Pulmonary artery endothelial cell (primary cell): ENCODE measurements at regions not wholly inside any gene's neighbourhood (a gene's known extent, or its start where the extent isn't known, plus 50 kb on each side); places are given as distances from the start of the nearest gene placed in this dataset.

Experiments
- DNase-seq: peaks from one replicate; pipeline ENCODE4 v3.0.0-alpha.2; 2011; ENCODE audit warnings: low read depth, low spot score

- DNase-seq: no peak
Observed at GRCh38 chr9:115250621-115251032, 132.7 kb upstream of the TNC start.

- DNase-seq: no peak
Observed at GRCh38 chr9:115254287-115255180, 136.6 kb upstream of the TNC start.

GRCh38 chr9:115261656-115262081 is 143.7 kb upstream of the TNC start:
- no peak for DNase-seq

- no peak for DNase-seq
Observed at GRCh38 chr9:115262477-115262876, 144.5 kb upstream of the TNC start.

- no peak for DNase-seq
Observed at GRCh38 chr9:115262952-115263351, 145.0 kb upstream of the TNC start.

- no peak for DNase-seq
Observed at GRCh38 chr9:115263371-115264075, 145.6 kb upstream of the TNC start.

GRCh38 chr9:115264313-115264712 is 146.4 kb upstream of the TNC start:
- DNase-seq: no peak

GRCh38 chr9:115267790-115268189 is 149.8 kb upstream of the TNC start:
- no peak for DNase-seq

DNA sequence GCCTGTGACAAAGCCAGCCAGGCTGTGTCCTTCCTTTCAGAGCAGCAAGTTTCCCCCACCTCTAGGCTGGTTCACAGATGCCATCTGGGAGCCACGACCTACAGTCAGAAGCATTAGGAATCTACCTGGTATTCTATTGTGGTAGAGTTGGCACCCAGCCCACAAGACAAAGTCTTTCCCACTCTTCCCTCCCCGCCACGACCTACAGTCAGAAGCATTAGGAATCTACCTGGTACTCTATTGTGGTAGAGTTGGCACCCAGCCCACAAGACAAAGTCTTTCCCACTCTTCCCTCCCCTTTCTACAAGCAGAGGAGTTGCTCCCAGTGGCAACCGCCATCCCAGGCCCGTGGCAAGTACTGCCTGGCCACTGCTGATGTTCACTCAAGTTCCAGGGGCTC is 157.8 kb upstream of the TNC start:
- no peak for DNase-seq

GRCh38 chr9:115276621-115277020 is 158.7 kb upstream of the TNC start:
- no peak for DNase-seq

GRCh38 chr9:115277301-115277700 is 159.3 kb upstream of the TNC start:
- DNase-seq: no peak

GRCh38 chr9:115278326-115279035 is 160.5 kb upstream of the TNC start:
- no peak for DNase-seq

- DNase-seq: no peak
Observed at GRCh38 chr9:115283395-115283794, 165.4 kb upstream of the TNC start.

DNA sequence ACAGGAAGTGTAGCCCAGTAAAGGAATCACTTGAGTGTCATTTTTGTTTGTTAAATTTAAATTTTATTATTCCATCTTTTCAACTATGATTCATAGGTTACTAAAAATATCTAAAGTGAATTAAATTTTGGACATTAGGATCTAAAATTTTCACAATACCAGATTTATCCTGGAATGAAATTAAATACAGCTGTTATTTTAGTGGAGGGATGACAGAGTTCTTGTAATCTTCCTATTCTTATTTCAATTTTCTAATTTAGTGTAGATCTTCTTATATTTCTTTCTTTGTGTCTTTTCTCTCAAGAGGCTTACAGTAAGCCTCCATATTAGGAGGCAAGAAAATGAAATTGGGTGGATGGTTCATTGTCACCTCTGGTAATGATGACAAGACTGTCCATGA is 167.9 kb upstream of the TNC start:
- DNase-seq: no peak

DNA sequence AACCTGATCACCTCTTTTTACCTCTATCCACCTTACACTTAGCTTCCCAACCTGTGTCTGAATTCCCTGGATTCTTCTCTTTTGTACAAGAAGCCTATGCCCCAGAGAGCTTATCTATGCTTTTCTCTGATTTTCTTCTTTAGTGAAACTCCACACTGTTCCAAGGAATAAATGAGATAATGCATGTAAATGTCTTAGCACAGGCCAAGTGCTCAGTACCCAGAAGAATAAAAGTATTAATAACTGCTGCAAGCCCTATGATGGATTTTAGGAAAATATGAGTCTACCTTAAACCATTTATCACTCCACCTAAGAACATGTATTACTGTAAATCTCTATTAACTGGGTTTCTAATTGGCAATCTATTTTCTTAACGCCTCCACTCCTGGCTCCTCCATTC is 168.5 kb upstream of the TNC start:
- no peak for DNase-seq

- DNase-seq: no peak
Observed at GRCh38 chr9:115289757-115290208, 171.8 kb upstream of the TNC start.

DNA sequence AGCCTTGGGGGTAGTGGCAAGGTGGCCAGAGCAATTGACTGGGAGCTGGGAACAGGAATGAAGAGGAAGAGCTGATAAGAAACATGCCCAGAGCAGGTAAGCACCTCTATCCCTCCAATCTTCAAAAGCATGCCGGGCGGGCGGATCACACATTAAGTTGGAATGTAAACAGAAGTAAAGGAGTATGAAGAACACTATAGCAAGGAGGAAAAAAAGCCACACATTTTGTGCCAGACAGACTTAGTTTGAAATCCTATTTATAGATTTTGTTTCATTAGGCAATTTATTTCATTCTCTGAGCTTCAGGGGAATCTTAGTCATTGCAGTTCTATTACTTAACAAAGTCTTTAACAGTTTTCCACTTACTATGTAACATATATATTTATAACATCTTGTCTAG is 173.9 kb upstream of the TNC start:
- DNase-seq: no peak

GRCh38 chr9:115292584-115293279 is 174.8 kb upstream of the TNC start:
- DNase-seq: no peak

DNA sequence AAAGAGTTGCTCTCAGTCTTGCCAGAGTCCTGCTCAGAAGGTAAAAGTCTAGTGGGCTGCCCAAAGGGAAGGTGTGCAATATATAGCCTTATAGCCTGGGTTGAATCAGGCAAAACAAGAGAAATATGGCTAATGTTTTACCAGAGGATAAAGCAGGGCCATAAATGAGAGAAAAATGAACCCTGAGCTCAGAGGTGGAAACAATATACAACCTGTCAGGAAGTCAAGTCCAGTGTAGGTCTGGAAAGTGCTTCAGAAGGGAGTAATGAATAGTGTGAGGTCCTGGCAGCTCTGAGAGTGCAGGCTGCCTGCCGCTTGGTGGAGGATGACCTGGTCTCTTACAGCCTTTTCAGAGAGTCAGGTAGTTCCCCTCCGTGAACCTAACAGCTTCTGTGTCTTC is 177.8 kb upstream of the TNC start:
- no peak for DNase-seq

DNA sequence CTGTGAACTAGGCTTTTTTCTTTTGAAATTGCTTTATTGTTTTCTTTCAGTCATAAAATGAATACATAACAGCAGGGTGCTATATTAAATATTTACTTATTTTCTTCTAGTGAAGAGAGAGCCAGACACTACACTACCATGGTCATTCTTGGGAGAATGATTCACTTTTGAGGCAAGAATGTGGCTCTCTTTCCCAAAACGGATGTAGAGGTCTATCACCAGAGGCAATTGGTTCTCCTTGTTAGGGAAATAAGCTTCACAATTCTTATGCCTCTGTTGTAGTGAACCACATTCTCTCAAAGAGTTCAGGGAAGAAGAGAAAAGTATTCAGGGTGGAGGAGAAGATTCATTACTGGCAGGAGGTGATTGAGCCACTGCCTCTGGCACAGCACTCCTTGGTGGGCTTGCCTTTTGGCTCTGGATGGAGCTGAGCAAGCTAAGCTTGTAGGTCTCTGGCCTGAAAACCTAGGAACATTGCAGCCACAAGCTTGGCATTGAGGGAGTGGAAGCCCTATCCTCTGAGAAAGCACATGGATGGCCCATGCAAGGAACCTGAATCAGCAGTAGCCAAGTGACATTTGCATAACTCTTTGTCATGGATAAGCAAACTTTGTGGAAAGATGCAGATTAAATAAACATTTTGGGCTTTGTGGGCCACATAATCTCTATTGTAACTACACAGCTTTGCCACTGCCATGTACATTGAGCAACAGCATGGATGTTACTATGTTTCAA is 179.0 kb upstream of the TNC start:
- DNase-seq: no peak

- no peak for DNase-seq
Observed at GRCh38 chr9:115300116-115300515, 182.2 kb upstream of the TNC start.
